Epithelial cell of prostate (primary cell): ENCODE measurements at regions not wholly inside any gene's neighbourhood (a gene's known extent, or its start where the extent isn't known, plus 50 kb on each side); places are given as distances from the start of the nearest gene placed in this dataset.
"Not testable (repeated sequence)": the region's sequence is repeated elsewhere in the genome, so short reads cannot be mapped to it uniquely, and the experiment has no call there.

Experiments
- DNase-seq: peaks from one replicate; pipeline ENCODE4 v3.0.0-alpha.2; 2011; ENCODE audit warnings: low read depth, low spot score
- H3K27ac ChIP-seq: fragments of 450-650 bp; 2 replicates; pipeline ENCODE4 v1.5.1; 2017; ENCODE audit warnings: mild to moderate bottlenecking

DNA sequence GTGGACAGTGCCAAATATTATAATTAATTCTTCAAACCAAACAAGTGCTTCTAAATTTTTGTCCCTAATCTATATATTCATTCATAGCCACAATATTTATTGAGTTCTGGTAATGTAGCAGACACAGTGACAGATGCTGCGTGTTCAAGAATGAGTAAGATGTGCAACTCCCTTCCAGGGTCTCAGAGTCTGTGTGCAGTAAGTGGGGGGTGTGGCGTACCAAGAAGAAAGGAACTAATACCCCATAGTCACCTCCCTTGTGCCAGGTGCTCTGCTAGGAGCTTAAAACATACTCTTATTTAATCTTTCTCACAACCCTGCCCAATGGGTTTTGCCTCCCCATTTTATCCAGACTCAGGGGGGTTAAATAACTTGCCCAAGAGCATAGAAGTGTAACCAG is 358.7 kb downstream of the BARHL2 start:
- H3K27ac ChIP-seq: no peak overlapping the region
- DNase-seq: no peak

DNA sequence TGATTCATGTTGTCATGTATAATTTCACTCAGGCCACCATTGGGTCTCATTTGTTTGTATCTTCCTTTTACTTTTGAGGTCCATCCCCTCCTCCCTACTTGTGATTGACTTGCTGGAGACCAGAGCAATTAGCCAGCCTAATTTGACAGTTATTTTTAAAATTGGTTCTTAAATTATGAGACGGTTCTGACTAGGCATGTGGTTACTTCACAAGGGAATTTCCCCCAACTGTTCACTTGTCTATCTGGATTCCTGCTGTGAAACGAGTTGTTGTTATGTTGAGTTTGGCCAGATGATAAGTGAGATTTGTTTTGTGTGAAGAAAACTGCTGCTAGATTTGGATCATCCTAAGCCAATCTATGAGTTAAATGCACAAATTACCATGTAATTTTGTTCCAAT is 359.1 kb downstream of the BARHL2 start:
- DNase-seq: no peak
- H3K27ac ChIP-seq: no peak overlapping the region

DNA sequence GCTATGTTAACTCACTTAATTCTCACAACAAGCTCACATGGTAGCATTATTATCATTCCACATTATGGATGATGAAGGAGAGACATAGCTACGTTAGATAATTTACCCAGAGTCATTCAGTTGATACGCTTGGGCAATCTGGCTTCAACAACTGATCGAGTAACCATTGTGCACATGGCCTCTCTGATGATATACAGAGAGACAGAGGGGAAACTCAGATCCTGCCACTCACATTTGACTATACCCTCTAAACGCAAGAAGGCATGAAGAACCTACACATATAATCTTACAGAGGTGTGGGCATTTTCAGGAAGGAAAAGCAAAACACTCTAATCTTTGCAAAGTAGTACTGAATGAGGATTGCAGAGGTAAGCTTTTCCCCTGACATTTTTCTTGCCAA is 360.1 kb downstream of the BARHL2 start:
- H3K27ac ChIP-seq: no peak overlapping the region
- DNase-seq: no peak

DNA sequence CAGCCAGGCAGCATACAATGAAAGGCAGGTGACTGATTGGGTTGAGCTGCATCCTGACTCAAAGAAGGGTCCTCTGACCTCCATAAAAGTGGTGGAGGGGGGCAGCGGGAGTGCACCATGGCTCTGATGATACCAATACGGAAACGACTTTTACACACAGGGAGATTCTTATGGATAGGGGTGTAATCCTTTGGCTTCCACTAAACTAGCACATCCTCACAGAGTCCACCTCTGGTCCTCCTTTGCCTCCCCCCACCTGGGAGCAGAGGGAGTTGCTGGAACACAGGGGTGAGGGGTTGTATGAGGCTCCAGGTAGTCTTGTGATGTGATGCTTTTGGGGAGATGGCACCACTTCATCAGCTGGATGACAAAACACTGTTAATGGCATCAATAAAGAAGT is 361.0 kb downstream of the BARHL2 start:
- no peak overlapping the region for H3K27ac ChIP-seq
- DNase-seq: no peak

DNA sequence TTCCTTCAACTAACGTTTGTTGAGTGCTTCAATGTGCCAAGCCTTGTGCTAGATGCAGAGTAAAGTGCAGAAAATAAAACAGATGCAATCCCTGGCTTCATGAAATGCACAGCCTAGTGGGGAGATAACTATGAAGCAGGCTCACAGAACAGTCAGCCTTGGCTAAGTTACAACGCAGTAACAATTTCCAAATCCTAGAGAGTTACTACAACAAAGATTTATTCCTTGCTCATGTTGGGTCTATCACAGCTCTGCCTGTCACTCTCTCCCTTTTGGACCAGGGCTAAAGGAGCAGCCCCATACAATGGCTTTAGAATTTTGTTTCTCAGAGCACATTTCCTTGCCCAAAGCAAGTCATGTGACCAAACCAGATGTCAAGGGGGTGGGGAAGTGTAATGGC is 359.8 kb downstream of the ZNF326 start:
- no peak overlapping the region for H3K27ac ChIP-seq
- no peak for DNase-seq

DNA sequence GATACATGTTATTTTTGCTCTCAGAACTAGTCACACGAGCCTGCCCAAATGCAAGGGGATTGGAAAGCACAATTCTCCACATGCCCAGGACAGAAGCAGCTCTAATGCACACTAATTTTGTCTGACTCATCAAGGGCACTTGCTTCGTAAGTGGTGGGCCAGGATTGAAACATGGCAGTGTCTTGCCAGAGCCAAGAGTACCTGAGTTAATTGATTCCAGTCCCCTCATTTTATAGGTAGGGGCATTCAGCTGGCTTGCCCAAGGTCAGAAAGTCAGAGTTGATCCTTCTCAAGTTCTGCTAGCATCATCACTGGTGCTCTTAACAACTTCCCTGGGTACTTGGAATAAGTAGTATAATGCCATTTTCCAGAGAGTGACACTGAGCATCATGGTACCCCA is 356.1 kb downstream of the ZNF326 start:
- H3K27ac ChIP-seq: no peak overlapping the region
- no peak for DNase-seq

DNA sequence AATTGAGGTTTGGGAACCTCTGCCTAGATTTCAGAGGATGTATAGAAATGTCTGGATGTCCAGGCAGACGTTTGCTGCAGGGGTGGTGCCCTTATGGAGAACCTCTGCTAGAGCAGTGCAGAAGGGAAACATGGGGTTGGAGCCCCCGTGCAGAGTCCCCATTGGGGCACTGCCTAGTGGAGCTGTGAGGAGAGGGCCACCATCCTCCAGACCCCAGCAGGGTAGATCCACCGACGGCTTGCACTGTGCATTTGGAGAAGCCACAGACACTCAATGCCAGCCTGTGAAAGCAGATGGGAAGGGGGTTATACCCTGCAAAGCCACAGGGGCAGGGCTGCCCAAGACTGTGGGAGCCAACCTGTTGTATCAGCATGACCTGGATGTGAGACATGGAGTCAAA is 354.6 kb downstream of the ZNF326 start:
- no peak for DNase-seq
- no peak overlapping the region for H3K27ac ChIP-seq

DNA sequence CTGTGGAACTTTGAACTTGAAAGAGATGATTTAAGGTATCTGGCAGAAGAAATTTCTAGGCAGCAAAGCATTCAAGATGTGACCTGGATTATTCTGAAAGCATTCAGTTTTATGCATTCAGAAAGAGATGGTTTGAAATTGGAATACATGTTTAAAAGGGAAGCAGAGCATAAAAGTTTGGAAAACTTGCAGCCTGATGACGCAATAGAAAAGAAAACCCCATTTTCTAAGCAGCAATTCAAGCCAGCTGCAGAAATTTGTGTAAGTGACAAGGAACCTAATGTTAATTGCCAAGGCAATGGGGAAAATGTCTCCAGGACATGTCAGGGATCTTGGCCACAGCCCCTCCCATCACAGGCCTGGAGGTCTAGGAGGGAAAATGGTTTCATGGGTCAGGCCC is 354.0 kb downstream of the ZNF326 start:
- DNase-seq: no peak
- no peak overlapping the region for H3K27ac ChIP-seq

DNA sequence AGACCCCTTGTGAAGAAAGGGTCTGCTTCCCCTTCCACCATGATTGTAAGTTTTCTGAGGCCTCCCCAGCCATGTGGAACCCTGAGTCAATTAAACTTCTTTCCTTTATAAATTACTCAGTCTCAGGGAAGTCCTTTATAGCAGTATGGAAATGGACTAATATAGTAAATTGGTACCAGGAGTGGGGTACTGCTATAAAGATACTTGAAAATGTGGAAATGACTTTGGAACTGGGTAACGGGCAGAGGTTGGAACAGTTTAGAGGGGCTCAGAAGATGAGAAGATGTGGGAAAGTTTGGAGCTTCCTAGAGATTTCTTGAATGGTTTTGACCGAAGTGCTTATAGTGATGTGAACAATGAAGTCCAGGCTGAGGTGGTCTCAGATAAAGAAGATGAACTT is 353.5 kb downstream of the ZNF326 start:
- not testable (repeated sequence) for H3K27ac ChIP-seq, DNase-seq

DNA sequence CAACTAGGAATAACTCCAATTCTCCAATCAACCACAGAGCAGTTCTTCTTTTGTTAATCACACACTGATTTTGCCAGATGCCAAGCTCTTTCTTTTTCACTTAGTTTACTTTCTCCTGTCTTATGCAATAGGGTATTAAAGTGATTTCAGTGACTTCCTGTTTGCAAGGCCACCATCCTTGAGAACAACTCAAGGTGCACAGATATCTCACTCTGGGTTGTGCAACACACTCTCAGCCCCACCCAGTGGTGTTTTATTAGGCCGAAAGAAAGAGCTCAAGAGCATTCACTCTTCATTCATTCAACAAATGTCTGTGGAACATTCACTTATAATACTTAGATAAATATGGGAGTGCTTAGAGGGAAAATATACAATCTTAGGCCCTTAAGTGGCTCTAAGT is 352.5 kb downstream of the ZNF326 start:
- no peak overlapping the region for H3K27ac ChIP-seq
- DNase-seq: peak; percentile 12

DNA sequence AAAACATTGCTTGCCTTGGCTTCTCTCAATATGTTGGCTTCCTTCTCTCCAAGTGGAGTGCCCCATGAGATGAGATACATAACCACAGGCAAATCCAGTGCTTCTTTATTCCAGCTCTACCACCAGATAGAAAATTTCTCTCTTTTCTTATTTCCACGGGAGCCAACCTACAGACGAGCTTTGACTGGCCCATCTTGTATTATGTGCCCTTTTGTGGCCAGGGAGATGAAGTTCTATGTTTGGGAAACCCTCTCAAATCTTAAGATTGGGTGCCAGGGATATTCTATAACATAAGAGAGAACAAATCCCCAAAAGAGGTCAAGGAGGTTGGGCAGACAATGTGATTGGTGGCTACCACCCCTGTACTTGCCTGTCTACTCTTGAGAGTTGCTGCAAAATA is 351.8 kb downstream of the ZNF326 start:
- DNase-seq: no peak
- H3K27ac ChIP-seq: no peak overlapping the region

DNA sequence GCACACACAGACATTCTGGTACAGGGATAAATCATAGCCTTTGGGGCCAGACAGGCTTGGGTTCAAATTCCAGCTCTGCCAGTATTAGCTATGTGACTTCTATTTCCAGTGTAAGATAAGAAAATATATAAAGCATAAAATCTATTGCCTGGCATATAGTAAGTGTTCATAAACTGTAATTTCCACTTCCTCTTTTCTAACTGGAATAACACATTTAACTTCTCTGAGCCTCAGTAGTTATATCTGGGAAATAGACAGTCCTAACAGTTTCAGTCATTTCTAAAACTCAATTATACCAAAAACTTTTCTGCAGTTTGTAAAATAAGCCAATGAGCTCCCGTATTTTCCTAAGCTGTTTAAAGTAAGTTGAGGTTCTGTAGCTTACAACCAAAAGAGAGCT is 351.4 kb downstream of the ZNF326 start:
- no peak for DNase-seq
- no peak overlapping the region for H3K27ac ChIP-seq

DNA sequence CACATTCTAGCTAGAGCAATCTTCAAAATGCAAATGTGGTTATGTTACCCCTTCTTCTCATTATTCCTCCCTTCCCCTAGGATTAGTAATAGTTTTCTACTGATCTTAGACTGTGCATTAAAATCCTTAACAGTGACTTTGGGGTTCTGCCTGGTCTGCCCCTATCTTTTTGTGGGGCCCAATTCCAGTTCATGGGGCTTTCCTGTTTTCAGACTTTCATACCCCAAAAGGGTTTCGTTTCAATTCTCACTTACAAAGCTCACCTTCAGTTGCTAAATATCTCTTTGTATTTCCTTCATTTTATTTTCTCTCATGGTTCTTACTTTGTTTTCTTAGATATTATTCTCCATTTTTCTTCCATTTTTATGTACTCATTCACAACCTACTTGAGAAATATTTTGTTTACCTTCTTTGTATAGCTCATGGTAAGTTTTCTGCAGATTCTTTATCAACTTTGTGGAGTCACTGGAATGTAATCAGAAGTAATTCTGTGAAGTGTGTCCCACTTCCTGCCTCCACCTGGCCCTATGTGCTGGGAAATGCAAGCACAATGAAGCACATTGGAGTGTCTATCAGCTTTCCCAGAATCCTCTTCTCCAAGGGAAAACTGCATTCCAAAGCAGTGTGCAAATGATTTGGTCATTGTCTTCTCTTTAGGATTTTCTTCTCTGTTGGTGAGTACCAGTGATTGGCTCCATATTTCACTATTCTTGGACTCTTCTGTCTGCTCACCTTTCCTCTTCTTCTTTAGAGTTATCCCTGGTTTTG is 350.2 kb downstream of the ZNF326 start:
- no peak for DNase-seq

DNA sequence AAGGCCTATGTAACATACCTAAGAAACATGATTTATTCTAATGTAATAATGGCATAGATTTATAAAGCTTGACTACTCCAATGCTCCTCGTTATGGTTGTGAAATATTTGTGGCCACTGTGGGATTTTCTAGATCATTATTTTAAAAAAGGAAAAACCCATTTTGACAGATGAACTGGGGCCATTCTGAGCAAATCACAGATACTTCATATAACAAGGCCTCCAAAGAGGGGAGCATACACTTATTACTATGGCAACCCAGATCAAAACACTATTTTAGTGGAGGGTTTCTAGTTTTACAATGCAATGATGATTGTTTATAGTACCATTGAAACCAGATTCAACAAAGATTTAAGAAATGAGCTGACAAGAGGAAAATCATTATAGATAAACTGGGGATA is 346.6 kb downstream of the ZNF326 start:
- no peak overlapping the region for H3K27ac ChIP-seq
- DNase-seq: no peak

More for the DNA sequence above, 350.2 kb downstream of the ZNF326 start:
- H3K27ac ChIP-seq: no peak overlapping the region

DNA sequence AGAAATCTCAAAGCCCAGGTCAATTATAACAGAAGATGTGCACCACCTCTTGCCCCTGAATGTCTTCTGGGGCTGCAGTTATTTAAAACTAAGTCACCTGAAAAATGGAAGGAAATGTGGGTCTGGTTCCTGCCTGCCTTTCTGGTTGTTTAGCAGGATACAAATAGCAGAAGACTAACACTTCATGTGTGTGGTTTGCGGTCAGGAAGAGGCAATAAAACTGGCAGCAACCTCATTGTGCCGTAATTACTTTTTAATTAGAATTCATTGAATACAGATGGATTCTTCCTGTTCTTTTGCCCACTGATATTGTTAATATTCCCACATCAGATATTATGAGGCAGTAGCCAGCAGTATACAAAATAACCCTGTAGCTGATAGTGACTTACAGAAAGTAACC is 345.7 kb downstream of the ZNF326 start:
- H3K27ac ChIP-seq: no peak overlapping the region
- no peak for DNase-seq

DNA sequence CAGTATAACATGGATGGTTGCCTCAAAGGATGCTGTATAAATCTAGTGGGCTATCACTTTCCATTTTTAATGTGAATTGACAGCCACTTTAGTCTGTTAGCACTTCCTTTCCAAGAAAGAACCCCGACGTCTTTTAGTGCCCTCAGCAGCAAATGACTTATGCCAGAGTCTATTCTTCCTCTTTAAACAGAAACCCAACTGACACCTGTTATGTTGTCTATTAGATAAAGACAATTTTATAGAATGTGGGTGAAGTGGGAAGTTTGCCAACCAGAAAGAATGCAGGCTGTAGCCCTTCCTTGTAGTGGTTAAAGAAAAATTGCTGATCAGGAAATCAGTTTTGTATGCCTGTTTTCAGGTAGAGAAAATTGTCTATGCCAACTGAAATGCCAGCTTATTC is 344.9 kb downstream of the ZNF326 start:
- DNase-seq: no peak
- H3K27ac ChIP-seq: no peak overlapping the region

DNA sequence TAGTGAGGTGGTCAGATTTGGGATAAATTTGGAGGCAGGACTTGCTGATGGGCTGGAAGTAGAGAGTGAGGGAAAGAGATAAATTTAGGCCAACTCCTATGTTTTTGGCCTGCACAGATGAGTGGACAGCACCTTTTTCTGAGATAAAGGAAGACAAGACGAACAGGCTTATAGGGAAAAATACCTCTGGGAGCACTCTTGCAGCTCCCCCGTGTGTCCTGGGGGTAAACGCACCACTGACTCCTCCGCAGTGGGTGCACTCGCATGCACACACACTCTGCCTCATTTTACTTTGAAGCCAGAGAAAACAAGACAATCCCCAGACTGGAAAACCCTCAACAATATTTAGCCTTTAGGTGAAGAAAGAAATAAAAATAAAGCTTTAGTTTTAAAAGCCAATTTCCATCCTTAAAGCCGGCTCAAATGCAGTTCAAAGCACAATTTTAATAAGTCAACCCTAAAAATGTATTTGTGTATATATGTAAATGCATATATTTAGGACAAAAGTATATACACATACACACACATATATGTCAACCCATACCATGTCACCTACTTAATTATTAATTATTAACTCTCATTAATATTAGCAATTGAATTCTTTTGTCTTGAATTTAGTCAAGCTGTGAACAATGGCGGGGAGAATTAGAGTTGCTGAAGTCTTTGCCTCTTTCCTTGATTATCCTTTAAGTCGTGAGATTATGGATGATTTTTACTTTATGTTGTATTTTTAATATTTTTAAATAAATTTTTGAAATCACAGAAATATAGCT is 341.8 kb downstream of the ZNF326 start:
- H3K27ac ChIP-seq: no peak overlapping the region
- DNase-seq: no peak

DNA sequence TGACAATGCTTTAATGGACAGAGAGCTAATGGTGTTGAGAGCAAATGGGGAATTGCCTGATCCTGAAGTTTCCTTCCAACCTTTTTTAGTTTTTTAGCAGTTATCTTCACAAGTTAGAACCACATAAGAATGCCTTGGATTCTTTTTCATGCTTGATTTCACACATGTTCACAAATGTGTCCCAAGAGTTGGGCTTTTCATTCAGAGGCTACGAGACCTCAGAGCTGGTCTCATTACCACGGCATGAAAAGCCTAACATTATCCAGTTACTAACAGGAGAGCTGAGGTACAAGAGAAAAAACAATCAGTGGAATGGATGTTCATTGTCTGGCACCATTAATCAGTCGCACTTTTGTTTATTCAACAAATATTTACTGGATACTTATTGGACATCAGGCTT is 340.6 kb downstream of the ZNF326 start:
- H3K27ac ChIP-seq: no peak overlapping the region
- DNase-seq: no peak

DNA sequence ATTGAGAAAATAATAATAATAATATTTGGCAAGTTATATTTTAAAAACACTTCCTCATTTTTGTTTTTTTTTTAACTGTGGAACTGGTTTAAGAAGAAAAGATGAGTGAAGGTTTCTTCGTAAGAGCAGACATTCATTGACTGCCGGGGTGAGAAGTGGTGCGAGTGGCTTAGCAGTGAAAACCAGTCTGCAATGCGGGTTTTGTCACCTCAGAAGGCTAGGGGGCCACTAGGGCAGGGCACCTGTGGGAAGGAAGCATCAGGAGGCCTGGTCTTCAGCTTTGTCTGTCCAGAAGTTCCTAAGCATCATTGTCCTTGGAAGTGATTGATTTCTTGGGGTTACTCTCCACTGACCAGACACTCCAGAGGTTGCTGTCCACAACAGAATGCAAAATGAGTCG is 339.2 kb downstream of the ZNF326 start:
- no peak for DNase-seq
- H3K27ac ChIP-seq: no peak overlapping the region

DNA sequence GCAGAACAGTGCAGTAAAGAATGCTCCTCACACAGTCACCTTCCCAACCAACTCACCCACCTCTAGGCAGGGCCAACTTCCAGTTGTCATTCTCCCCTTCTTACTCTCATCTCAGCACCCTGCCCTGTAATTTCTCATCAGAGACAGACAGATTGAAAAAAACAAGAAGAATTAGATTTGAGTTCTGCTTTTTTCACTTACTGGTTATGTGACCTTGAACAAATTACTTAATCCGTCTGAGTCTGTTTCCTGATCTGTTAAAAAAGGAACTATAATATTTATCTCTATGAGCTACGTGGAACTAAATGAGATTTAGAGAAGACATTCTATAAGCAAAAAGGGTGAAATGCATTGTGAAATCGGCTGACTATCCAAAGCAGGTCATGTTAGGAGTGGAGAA is 330.3 kb downstream of the ZNF326 start:
- no peak for DNase-seq

DNA sequence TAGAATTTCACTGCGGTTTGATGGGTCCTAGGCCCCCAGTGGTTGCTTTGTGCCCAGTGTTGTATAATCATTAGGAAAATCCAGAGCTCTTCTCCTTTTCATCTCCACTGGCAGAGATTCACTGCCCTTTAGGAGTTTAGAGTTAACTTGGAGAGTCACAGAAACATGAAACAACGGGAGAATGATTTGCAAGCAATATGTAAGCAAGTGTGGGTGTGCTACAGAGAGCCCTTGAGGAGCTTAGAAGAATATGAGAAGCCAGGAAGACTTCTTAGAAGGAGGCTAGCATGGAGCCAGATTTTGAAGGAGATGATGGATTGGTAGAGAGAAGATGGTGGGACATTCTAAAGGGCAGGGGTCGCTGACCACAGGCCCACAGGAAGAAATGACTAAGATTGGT is 327.3 kb downstream of the ZNF326 start:
- no peak for DNase-seq
- H3K27ac ChIP-seq: no peak overlapping the region

More for the DNA sequence above, 330.3 kb downstream of the ZNF326 start:
- no peak overlapping the region for H3K27ac ChIP-seq

DNA sequence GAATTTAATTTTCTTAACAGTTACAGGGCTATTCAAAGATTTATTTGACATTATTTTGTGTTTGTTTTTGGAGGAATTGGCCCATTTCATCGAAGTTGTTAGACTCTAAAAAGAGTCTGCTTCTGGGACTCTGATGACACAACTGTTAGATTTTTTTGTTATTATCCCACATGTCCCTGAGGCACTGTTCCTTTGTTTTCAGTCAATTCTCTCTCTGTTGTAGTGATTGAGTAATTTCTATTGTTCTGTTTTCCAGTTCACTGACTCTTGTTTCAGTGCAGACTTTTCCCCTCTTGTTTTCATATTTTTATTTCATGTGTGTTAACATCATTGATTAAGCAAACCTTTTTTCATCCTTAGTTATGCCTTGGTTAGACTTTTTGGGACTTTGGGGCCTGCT is 325.0 kb downstream of the ZNF326 start:
- H3K27ac ChIP-seq: no peak overlapping the region

More for the DNA sequence above, 325.0 kb downstream of the ZNF326 start:
- DNase-seq: no peak
